ENCODE measurements at regions not wholly inside any gene's neighbourhood (a gene's known extent, or its start where the extent isn't known, plus 50 kb on each side); places are given as distances from the start of the nearest gene placed in this dataset.

- 0 out of 2 replicates have a peak, but pooled peaks have one; percentile 22 for TF ChIP-seq E2F2 (CRISPR knock-in tag; IDR thresholded peaks at IDR 0.05; ENCODE audit: borderline replicate concordance)
- peak; percentile 88 for TF ChIP-seq RXRA (CRISPR knock-in tag; IDR thresholded peaks at IDR 0.05)
- TF ChIP-seq ZNF292 (CRISPR knock-in tag; IDR thresholded peaks at IDR 0.05; ENCODE audit: borderline replicate concordance, low read depth) = peak; percentile 78
- TF ChIP-seq RXRB (CRISPR knock-in tag; IDR thresholded peaks at IDR 0.05; ENCODE audit: borderline replicate concordance) = peak; percentile 94
- TF ChIP-seq AHDC1 (CRISPR knock-in tag; IDR thresholded peaks at IDR 0.05; ENCODE audit: borderline replicate concordance) = 0 out of 2 replicates have a peak, but pooled peaks have one; percentile 23
- TF ChIP-seq NR2F6 (IDR thresholded peaks at IDR 0.05) = peak; percentile 46
- peak; percentile 84 for TF ChIP-seq NR2F6 (CRISPR knock-in tag; IDR thresholded peaks at IDR 0.05)
- TF ChIP-seq ZBTB21 (CRISPR knock-in tag; IDR thresholded peaks at IDR 0.05) = 0 out of 2 replicates have a peak, but pooled peaks have one; percentile 20
- TF ChIP-seq ESRRA (CRISPR knock-in tag; IDR thresholded peaks at IDR 0.05; ENCODE audit: low read depth) = peak; percentile 90; the same call in 1 of the 2 replicates
- TF ChIP-seq ATF7 (IDR thresholded peaks at IDR 0.05) = no peak
- 0 out of 2 replicates have a peak, but pooled peaks have one; percentile 38 for TF ChIP-seq ATF7 (CRISPR knock-in tag; IDR thresholded peaks at IDR 0.05)
- TF ChIP-seq KDM2A (CRISPR knock-in tag; IDR thresholded peaks at IDR 0.05; ENCODE audit: borderline replicate concordance, low read depth) = 0 out of 2 replicates have a peak, but pooled peaks have one; percentile 5
- peak; percentile 59 for TF ChIP-seq ZNF691 (CRISPR knock-in tag; IDR thresholded peaks at IDR 0.05; ENCODE audit: borderline replicate concordance, low read depth)
- TF ChIP-seq NCOA2 (CRISPR knock-in tag; IDR thresholded peaks at IDR 0.05) = peak; percentile 48; the same call in 1 of the 2 replicates
- no peak for TF ChIP-seq NR3C1 (CRISPR knock-in tag; IDR thresholded peaks at IDR 0.05)
- no peak for TF ChIP-seq EP300 (IDR thresholded peaks at IDR 0.05; ENCODE audit: low read depth in 2 of 2, low read length in 2 of 2)
- peak; percentile 25; the same call in 1 of the 2 replicates for TF ChIP-seq EP300 (CRISPR knock-in tag; IDR thresholded peaks at IDR 0.05; ENCODE audit: borderline replicate concordance)
- peak; percentile 67; the same call in 1 of the 2 replicates for TF ChIP-seq FOXO1 (CRISPR knock-in tag; IDR thresholded peaks at IDR 0.05)
- peak; percentile 48; the same call in 1 of the 2 replicates for TF ChIP-seq RCOR2 (CRISPR knock-in tag; IDR thresholded peaks at IDR 0.05)
- TF ChIP-seq ZNF670 (CRISPR knock-in tag; IDR thresholded peaks at IDR 0.05; ENCODE audit: borderline replicate concordance) = 0 out of 2 replicates have a peak, but pooled peaks have one; percentile 42
These were observed 122.7 kb downstream of the SNX5 start (continued) for GRCh38 chr20:17845701-17846475.

All from HepG2 (cell line).